ENCODE measurements at regions not wholly inside any gene's neighbourhood (a gene's known extent, or its start where the extent isn't known, plus 50 kb on each side); places are given as distances from the start of the nearest gene placed in this dataset.

DNA sequence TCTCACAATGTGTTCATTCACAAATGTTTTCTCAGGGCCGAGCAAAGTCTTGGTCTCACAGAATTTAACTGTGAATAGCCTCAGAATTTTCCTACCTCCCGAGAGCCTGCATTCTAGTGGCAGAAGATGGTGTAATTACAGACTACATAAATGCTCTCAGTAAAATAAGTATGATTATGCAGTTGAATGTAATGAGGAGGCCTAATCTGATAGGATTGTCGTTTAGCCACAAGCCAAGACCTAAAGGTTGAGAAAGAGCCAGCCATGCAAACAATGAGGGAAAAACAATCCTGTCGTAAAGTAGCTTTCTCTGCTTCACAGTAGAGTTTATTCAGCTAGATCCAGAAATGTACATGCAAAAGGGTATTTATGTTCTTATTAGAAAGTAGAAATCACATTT lies 607.8 kb upstream of the B3GALT2 start:
- TF ChIP-seq, protein P1, sequence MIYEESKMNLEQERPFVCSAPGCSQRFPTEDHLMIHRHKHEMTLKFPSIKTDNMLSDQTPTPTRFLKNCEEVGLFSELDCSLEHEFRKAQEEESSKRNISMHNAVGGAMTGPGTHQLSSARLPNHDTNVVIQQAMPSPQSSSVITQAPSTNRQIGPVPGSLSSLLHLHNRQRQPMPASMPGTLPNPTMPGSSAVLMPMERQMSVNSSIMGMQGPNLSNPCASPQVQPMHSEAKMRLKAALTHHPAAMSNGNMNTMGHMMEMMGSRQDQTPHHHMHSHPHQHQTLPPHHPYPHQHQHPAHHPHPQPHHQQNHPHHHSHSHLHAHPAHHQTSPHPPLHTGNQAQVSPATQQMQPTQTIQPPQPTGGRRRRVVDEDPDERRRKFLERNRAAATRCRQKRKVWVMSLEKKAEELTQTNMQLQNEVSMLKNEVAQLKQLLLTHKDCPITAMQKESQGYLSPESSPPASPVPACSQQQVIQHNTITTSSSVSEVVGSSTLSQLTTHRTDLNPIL (CRISPR knock-in tag; IDR thresholded peaks at IDR 0.05; ENCODE audit: low read depth), result no peak
- no peak for ATAC-seq

GRCh38 chr1:193791746-193792145 lies 605.3 kb upstream of the B3GALT2 start:
- TF ChIP-seq ZNF565 (CRISPR knock-in tag; conservative IDR thresholded peaks at IDR 0.05; ENCODE audit: low read depth) (no peak), ARNTL (CRISPR knock-in tag; IDR thresholded peaks at IDR 0.05; ENCODE audit: borderline replicate concordance, low read depth) (no peak)
- ATAC-seq, result no peak

GRCh38 chr1:193787061-193787460 lies 600.6 kb upstream of the B3GALT2 start:
- no peak for ATAC-seq
- no peak for TF ChIP-seq TCF4 (CRISPR knock-in tag; IDR thresholded peaks at IDR 0.05; ENCODE audit: borderline replicate concordance)
- TF ChIP-seq ZC3H10 (CRISPR knock-in tag; IDR thresholded peaks at IDR 0.05), result no peak
- TF ChIP-seq PPARA (CRISPR knock-in tag; IDR thresholded peaks at IDR 0.05; ENCODE audit: borderline replicate concordance), result no peak
- TF ChIP-seq ESRRG (CRISPR knock-in tag; IDR thresholded peaks at IDR 0.05), result no peak
- no peak for TF ChIP-seq ISL1 (CRISPR knock-in tag; IDR thresholded peaks at IDR 0.05)

DNA sequence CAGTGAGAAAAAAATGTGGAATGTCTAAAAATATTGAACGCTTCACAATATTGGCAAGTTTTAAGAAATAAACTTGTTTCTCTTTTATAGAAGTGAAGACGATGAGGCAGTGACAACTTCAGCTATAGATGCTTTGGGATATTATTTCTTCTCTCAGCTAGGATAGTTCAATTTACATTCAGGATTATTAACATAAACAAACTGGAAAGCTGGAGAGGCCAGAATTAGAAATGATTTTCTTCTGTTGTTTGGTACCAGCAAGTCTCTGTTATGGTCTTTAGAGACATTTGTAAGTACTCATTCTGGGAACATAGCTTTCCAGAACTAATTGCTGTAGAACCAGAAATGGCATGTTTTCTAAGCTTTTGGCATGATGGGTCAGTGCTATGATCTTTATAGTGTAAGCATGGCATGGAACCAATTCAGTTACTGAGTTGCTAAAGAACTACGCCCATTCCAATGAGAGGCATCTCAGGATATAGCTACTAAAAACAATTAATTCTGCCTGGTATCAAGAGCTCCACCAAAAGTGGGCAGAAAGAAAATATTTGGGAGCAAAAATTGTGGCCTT lies 599.5 kb upstream of the B3GALT2 start:
- no peak for TF ChIP-seq TSHZ2 (CRISPR knock-in tag; IDR thresholded peaks at IDR 0.05)
- TF ChIP-seq TCF4 (CRISPR knock-in tag; IDR thresholded peaks at IDR 0.05; ENCODE audit: borderline replicate concordance), result no peak
- TF ChIP-seq, protein P2, sequence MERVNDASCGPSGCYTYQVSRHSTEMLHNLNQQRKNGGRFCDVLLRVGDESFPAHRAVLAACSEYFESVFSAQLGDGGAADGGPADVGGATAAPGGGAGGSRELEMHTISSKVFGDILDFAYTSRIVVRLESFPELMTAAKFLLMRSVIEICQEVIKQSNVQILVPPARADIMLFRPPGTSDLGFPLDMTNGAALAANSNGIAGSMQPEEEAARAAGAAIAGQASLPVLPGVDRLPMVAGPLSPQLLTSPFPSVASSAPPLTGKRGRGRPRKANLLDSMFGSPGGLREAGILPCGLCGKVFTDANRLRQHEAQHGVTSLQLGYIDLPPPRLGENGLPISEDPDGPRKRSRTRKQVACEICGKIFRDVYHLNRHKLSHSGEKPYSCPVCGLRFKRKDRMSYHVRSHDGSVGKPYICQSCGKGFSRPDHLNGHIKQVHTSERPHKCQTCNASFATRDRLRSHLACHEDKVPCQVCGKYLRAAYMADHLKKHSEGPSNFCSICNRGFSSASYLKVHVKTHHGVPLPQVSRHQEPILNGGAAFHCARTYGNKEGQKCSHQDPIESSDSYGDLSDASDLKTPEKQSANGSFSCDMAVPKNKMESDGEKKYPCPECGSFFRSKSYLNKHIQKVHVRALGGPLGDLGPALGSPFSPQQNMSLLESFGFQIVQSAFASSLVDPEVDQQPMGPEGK (CRISPR knock-in tag; IDR thresholded peaks at IDR 0.05; ENCODE audit: borderline replicate concordance), result no peak
- TF ChIP-seq ARNTL (CRISPR knock-in tag; IDR thresholded peaks at IDR 0.05; ENCODE audit: borderline replicate concordance, low read depth), result no peak
- TF ChIP-seq PPARA (CRISPR knock-in tag; IDR thresholded peaks at IDR 0.05; ENCODE audit: borderline replicate concordance), result no peak
- no peak for TF ChIP-seq ESRRG (CRISPR knock-in tag; IDR thresholded peaks at IDR 0.05)
- ATAC-seq, result no peak

DNA sequence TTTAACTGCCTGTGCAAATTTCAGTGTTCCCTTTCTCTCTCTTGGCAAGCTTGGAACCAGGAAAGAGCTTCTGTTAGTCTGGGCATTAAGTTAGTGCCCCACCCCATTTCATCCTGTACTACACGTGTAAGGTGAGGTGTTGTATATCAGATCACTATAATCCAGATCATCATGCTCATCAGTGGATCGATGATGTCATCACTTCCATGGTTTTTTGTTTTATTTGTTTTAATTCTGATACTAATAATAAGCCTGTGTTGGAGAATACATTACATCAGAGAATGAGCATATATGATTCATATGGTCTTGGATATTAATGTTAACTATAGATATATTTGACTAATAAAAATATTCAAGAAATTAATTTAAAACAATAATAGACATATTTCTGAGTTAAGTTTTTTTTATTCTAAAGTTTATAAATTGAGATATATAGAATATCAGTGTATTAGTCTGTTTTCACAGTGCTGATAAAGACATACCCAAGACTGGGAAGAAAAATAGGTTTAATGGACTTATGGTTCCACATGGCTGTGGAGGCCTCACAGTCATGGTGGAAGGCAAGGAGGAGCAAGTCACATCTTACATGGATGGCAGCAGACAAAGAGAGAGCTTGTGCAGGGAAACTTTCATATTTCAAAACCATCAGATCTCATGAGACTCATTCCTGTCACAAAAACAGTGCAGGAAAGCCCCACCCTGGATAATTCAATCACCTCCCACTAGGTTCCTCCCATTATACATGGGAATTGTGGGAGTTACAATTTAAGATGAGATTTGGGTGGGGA lies 588.3 kb upstream of the B3GALT2 start:
- no peak for ATAC-seq
- TF ChIP-seq ZNF565 (CRISPR knock-in tag; conservative IDR thresholded peaks at IDR 0.05; ENCODE audit: low read depth) (no peak), SNAI2 (CRISPR knock-in tag; IDR thresholded peaks at IDR 0.05) (no peak), TSHZ2 (CRISPR knock-in tag; IDR thresholded peaks at IDR 0.05) (no peak), ZFP30 (CRISPR knock-in tag; IDR thresholded peaks at IDR 0.05) (no peak), PPARA (CRISPR knock-in tag; IDR thresholded peaks at IDR 0.05; ENCODE audit: borderline replicate concordance) (no peak), ZFP3 (CRISPR knock-in tag; IDR thresholded peaks at IDR 0.05) (no peak), BACH2 (CRISPR knock-in tag; IDR thresholded peaks at IDR 0.05; ENCODE audit: borderline replicate concordance) (no peak), GLIS3 (CRISPR knock-in tag; IDR thresholded peaks at IDR 0.05) (no peak), TCF4 (CRISPR knock-in tag; IDR thresholded peaks at IDR 0.05; ENCODE audit: borderline replicate concordance) (no peak), RARB (CRISPR knock-in tag; IDR thresholded peaks at IDR 0.05) (no peak), ESRRG (CRISPR knock-in tag; IDR thresholded peaks at IDR 0.05) (no peak), TOX (CRISPR knock-in tag; IDR thresholded peaks at IDR 0.05; ENCODE audit: borderline replicate concordance) (no peak), ISL1 (CRISPR knock-in tag; IDR thresholded peaks at IDR 0.05) (no peak), OSR1 (CRISPR knock-in tag; IDR thresholded peaks at IDR 0.05) (no peak), CSDC2 (CRISPR knock-in tag; IDR thresholded peaks at IDR 0.05) (no peak), ZNF70 (CRISPR knock-in tag; IDR thresholded peaks at IDR 0.05) (no peak), ZC3H10 (CRISPR knock-in tag; IDR thresholded peaks at IDR 0.05) (no peak)
- TF ChIP-seq, protein P3, sequence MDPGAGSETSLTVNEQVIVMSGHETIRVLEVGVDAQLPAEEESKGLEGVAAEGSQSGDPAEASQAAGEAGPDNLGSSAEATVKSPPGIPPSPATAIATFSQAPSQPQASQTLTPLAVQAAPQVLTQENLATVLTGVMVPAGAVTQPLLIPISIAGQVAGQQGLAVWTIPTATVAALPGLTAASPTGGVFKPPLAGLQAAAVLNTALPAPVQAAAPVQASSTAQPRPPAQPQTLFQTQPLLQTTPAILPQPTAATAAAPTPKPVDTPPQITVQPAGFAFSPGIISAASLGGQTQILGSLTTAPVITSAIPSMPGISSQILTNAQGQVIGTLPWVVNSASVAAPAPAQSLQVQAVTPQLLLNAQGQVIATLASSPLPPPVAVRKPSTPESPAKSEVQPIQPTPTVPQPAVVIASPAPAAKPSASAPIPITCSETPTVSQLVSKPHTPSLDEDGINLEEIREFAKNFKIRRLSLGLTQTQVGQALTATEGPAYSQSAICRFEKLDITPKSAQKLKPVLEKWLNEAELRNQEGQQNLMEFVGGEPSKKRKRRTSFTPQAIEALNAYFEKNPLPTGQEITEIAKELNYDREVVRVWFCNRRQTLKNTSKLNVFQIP (CRISPR knock-in tag; IDR thresholded peaks at IDR 0.05; ENCODE audit: borderline replicate concordance, low read depth), result no peak
